GM23338 (cell line): ENCODE measurements at regions not wholly inside any gene's neighbourhood (a gene's known extent, or its start where the extent isn't known, plus 50 kb on each side); places are given as distances from the start of the nearest gene placed in this dataset.

ENCODE experiments used
- ATAC-seq: fragments of 200-7000 bp; cut with Tn5 transposase; 3 replicates; pipeline ENCODE4 v1.9.1; 2020
- DNase-seq: peaks from one replicate; pipeline ENCODE4 v3.0.0-alpha.2; 2015; ENCODE audit warnings: low spot score
- H2AFZ ChIP-seq: fragments of 200-600 bp; sonication (generic); 2 replicates; pipeline ENCODE4 v1.8.0; 2016; ENCODE audit warnings: antibody characterized with exemption, mild to moderate bottlenecking, moderate library complexity
- H3F3A ChIP-seq: fragments of 200-600 bp; sonication (generic); replicated peaks from 2 replicates; pipeline ENCODE4 v1.8.0; 2017; ENCODE audit warnings: antibody characterized with exemption, mixed run types, low read depth
- H3K27ac ChIP-seq: fragments of 200-600 bp; sonication (generic); 2 replicates; pipeline ENCODE4 v1.6.1; 2016; ENCODE audit warnings: low read depth
- H3K27me3 ChIP-seq: fragments of 200-600 bp; sonication (generic); 2 replicates; pipeline ENCODE4 v1.8.0; 2016; ENCODE audit warnings: mild to moderate bottlenecking, mixed run types, moderate library complexity; ENCODE audit not compliant: insufficient read depth
- H3K36me3 ChIP-seq: fragments of 200-600 bp; sonication (generic); 2 replicates; pipeline ENCODE4 v1.8.0; 2016; ENCODE audit warnings: mild to moderate bottlenecking; ENCODE audit not compliant: insufficient read depth
- H3K4me1 ChIP-seq: fragments of 200-600 bp; sonication (generic); 2 replicates; pipeline ENCODE4 v1.8.0; 2016; ENCODE audit warnings: mild to moderate bottlenecking, moderate library complexity; ENCODE audit not compliant: insufficient read depth
- H3K4me2 ChIP-seq: fragments of 200-600 bp; sonication (generic); 2 replicates; pipeline ENCODE4 v1.7.1; 2017; ENCODE audit warnings: mixed run types
- H3K4me3 ChIP-seq: fragments of 200-600 bp; sonication (generic); 2 replicates; pipeline ENCODE4 v1.6.1; 2016; ENCODE audit warnings: mixed run types
- H3K79me2 ChIP-seq: fragments of 200-600 bp; sonication (generic); replicated peaks from 2 replicates; pipeline ENCODE4 v1.8.0; 2017; ENCODE audit warnings: mild to moderate bottlenecking; ENCODE audit not compliant: insufficient read depth
- H3K9me2 ChIP-seq: fragments of 200-600 bp; sonication (generic); 2 replicates; pipeline ENCODE4 v1.8.0; 2017; ENCODE audit not compliant: insufficient read depth
- H4K20me1 ChIP-seq: fragments of 200-600 bp; sonication (generic); replicated peaks from 2 replicates; pipeline ENCODE4 v1.8.0; 2017; ENCODE audit warnings: mild to moderate bottlenecking; ENCODE audit not compliant: insufficient read depth
- H3K27ac Mint-ChIP-seq: 2 replicates; pipeline ENCODE4 v1.8.0; 2020; ENCODE audit warnings: inconsistent platforms, mild to moderate bottlenecking, moderate library complexity, mixed read lengths
- H3K27me3 Mint-ChIP-seq: 3 replicates; pipeline ENCODE4 v1.8.0; 2022; ENCODE audit warnings: low read depth, mild to moderate bottlenecking, moderate library complexity, mixed read lengths, inconsistent platforms; ENCODE audit not compliant: insufficient read depth, poor library complexity
- H3K36me3 Mint-ChIP-seq: 3 replicates; pipeline ENCODE4 v1.8.0; 2021; ENCODE audit warnings: low read depth, mild to moderate bottlenecking, inconsistent platforms, moderate library complexity, mixed read lengths
- H3K4me1 Mint-ChIP-seq: 3 replicates; pipeline ENCODE4 v1.8.0; 2020; ENCODE audit warnings: mild to moderate bottlenecking, inconsistent platforms, mixed read lengths
- H3K4me3 Mint-ChIP-seq: 3 replicates; pipeline ENCODE4 v1.8.0; 2021; ENCODE audit warnings: moderate library complexity, mild to moderate bottlenecking, inconsistent platforms, mixed read lengths
- H3K9me3 Mint-ChIP-seq: 3 replicates; pipeline ENCODE4 v1.8.0; 2020; ENCODE audit warnings: moderate library complexity, mild to moderate bottlenecking, inconsistent platforms, mixed read lengths
- CREB1 ChIP-seq: fragments of 250-450 bp; sonication (Bioruptor Pico); IDR thresholded peaks from 2 replicates; pipeline ENCODE4 v1.5.0; 2020; ENCODE audit warnings: low read depth, mild to moderate bottlenecking, moderate library complexity
- EZH2 ChIP-seq: fragments of 200-600 bp; sonication (generic); IDR thresholded peaks from one replicate; pipeline ENCODE4 v1.8.0; 2017; ENCODE audit warnings: antibody characterized with exemption, mild to moderate bottlenecking, low read depth; ENCODE audit not compliant: unreplicated experiment
- EZH2phosphoT487 ChIP-seq: fragments of 200-600 bp; sonication (generic); IDR thresholded peaks from one replicate; pipeline ENCODE4 v1.8.1; 2018; ENCODE audit warnings: antibody characterized with exemption; ENCODE audit not compliant: unreplicated experiment
- JUNB ChIP-seq: IDR thresholded peaks from one replicate; pipeline ENCODE4 v1.6.1; 2016; ENCODE audit warnings: antibody characterized with exemption; ENCODE audit not compliant: unreplicated experiment
- NANOG ChIP-seq: IDR thresholded peaks from 2 replicates; pipeline ENCODE4 v1.6.1; 2016; ENCODE audit warnings: antibody characterized with exemption, borderline replicate concordance
- POLR2AphosphoS5 ChIP-seq: IDR thresholded peaks from 2 replicates; pipeline ENCODE4 v1.6.1; 2016; ENCODE audit warnings: antibody characterized with exemption, low read depth
- REST ChIP-seq: IDR thresholded peaks from one replicate; pipeline ENCODE4 v1.6.1; 2018; ENCODE audit warnings: antibody characterized with exemption; ENCODE audit not compliant: unreplicated experiment
- STAT1 ChIP-seq: IDR thresholded peaks from one replicate; pipeline ENCODE4 v1.6.1; 2016; ENCODE audit warnings: antibody characterized with exemption; ENCODE audit not compliant: unreplicated experiment
- ZNF114 ChIP-seq: fragments of 250-450 bp; sonication (Bioruptor Pico); IDR thresholded peaks from 2 replicates; pipeline ENCODE4 v1.5.0; 2020; ENCODE audit warnings: mild to moderate bottlenecking, moderate library complexity
- ZNF331 ChIP-seq: fragments of 250-450 bp; sonication (Bioruptor Pico); IDR thresholded peaks from 2 replicates; pipeline ENCODE4 v1.5.0; 2020; ENCODE audit warnings: low read depth, mild to moderate bottlenecking, moderate library complexity
- ZNF462 ChIP-seq: fragments of 250-450 bp; sonication (Bioruptor Pico); IDR thresholded peaks from 2 replicates; pipeline ENCODE4 v1.5.0; 2020; ENCODE audit warnings: mild to moderate bottlenecking, moderate library complexity

DNA sequence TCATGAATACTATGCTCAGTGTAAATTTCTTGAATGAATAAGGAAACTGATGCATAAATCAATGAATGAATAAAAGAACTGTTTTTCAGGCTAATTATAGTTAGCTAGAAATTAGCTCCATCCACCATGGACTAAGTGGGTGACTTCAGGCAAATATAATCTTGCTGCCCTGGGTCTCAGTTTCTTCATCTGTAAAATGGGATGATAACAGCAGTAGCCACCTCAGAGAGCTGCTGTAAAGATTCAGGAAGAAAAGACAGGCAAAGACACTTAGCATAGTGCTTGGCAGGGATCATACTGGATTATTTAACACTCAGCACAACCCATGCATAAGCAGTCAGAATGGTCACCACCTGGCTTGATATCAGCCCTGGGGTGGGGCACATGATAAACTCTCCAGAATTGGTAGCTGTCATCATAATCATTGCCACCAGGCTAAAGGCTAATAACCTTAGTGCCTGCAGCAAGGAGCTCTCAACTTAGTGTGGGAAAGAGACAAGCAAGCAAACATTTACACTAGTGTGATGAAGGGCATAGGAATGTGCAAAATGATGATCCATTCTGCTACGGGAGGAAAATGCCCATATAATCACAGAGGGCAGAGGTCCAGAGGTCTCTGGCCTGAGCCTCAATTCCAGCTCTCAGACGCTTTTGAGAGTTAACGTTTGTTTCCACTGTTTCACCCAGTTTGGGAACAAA is 234.7 kb upstream of the TBX3 start (continued):
- TF ChIP-seq REST (no peak), ZNF331 (no peak)

GRCh38 chr12:114917953-114918352 is 234.0 kb upstream of the TBX3 start:
- Mint-ChIP-seq H3K4me1 (no peaks in the 10 kb centered on the region; the same call in 1 of the 3 replicates), H3K27ac (no peak overlapping the region), H3K36me3 (no peaks in the 10 kb centered on the region), H3K4me3 (no peak overlapping the region), H3K27me3 (no peaks in the 10 kb centered on the region), H3K9me3 (no peaks in the 10 kb centered on the region; the same call in 2 of the 3 replicates)
- Histone ChIP-seq H3F3A (no peaks in the 10 kb centered on the region), H3K4me3 (no peak overlapping the region), H3K4me1 (no peaks in the 10 kb centered on the region), H2AFZ (no peak overlapping the region), H4K20me1 (no peaks in the 10 kb centered on the region), H3K4me2 (no peak overlapping the region), H3K79me2 (no peaks in the 10 kb centered on the region), H3K27me3 (no peaks in the 10 kb centered on the region), H3K27ac (no peak overlapping the region), H3K9me2 (no peaks in the 10 kb centered on the region), H3K36me3 (no peaks in the 10 kb centered on the region)
- no peak for ATAC-seq
- DNase-seq = no peak
- TF ChIP-seq STAT1 = no peak
- no peak for TF ChIP-seq NANOG
- no peak for TF ChIP-seq REST
- no peak for TF ChIP-seq CREB1 (CRISPR knock-in tag)
- no peak for TF ChIP-seq JUNB
- no peak for TF ChIP-seq POLR2AphosphoS5
- no peak for TF ChIP-seq EZH2phosphoT487
- no peak for TF ChIP-seq ZNF331
- no peak for TF ChIP-seq ZNF114
- no peak for TF ChIP-seq ZNF462 (CRISPR knock-in tag)
- TF ChIP-seq EZH2 = no peak
